Mucosa of descending colon (tissue), 3 donors: ENCODE measurements at regions not wholly inside any gene's neighbourhood (a gene's known extent, or its start where the extent isn't known, plus 50 kb on each side); places are given as distances from the start of the nearest gene placed in this dataset.

Experiments
- ATAC-seq: fragments of 200-7000 bp; cut with Tn5 transposase; one replicate; pipeline ENCODE4 v1.9.1; 2020; ENCODE audit warnings: mild to moderate bottlenecking, moderate library complexity
- DNase-seq, 3 donors: peaks; one replicate each; pipeline ENCODE4 v3.0.0-alpha.2; 2020
- H3K36me3 ChIP-seq: fragments of 200-600 bp; one replicate; pipeline ENCODE4 v1.8.0; 2021; ENCODE audit warnings: low read depth, mild to moderate bottlenecking
- H3K4me1 ChIP-seq: fragments of 200-600 bp; one replicate; pipeline ENCODE4 v1.8.0; 2021; ENCODE audit warnings: low read depth, mild to moderate bottlenecking
- H3K4me3 ChIP-seq: fragments of 200-600 bp; one replicate; pipeline ENCODE4 v1.8.0; 2021; ENCODE audit warnings: mild to moderate bottlenecking
- H3K9me3 ChIP-seq: fragments of 200-600 bp; one replicate; pipeline ENCODE4 v1.8.0; 2021; ENCODE audit warnings: mild to moderate bottlenecking
- intact Hi-C, 2 donors: fragments of 100-400 bp; cut with DNase I in 1 of 2; cut with micrococcal nuclease in 1 of 2; formaldehyde crosslinking; loops; one replicate each; pipeline versions ENCODE4 v1.11.0 to v1.11.1; 2022; cut with DNase I, micrococcal nuclease
- TF ChIP-seq, protein P1 (sequence below): fragments of 200-600 bp; IDR thresholded peaks from one replicate; pipeline ENCODE4 v1.8.0; 2022; ENCODE audit warnings: antibody characterized with exemption, mild to moderate bottlenecking
- donor health status: DM: no; HTN: no; CAD: no; lungs with moderate emphysema.
- donor health status: DM: no; HTN: no; CAD: no.
- donor health status: DM: no; HTN: yes; CAD: no.

- Histone ChIP-seq H3K9me3 (no peaks in the 10 kb centered on the region), H3K4me1 (no peaks in the 10 kb centered on the region), H3K4me3 (no peak overlapping the region), H3K36me3 (no peaks in the 10 kb centered on the region)
- DNase-seq = no peak
- no peak for ATAC-seq
- TF ChIP-seq, protein P1, sequence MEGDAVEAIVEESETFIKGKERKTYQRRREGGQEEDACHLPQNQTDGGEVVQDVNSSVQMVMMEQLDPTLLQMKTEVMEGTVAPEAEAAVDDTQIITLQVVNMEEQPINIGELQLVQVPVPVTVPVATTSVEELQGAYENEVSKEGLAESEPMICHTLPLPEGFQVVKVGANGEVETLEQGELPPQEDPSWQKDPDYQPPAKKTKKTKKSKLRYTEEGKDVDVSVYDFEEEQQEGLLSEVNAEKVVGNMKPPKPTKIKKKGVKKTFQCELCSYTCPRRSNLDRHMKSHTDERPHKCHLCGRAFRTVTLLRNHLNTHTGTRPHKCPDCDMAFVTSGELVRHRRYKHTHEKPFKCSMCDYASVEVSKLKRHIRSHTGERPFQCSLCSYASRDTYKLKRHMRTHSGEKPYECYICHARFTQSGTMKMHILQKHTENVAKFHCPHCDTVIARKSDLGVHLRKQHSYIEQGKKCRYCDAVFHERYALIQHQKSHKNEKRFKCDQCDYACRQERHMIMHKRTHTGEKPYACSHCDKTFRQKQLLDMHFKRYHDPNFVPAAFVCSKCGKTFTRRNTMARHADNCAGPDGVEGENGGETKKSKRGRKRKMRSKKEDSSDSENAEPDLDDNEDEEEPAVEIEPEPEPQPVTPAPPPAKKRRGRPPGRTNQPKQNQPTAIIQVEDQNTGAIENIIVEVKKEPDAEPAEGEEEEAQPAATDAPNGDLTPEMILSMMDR = no peak
- intact Hi-C loops = no loop called here
These were observed 94.8 kb downstream of the CPN2 start for GRCh38 chr3:194256040-194256945.

GRCh38 chr3:194257151-194257621 is 93.9 kb downstream of the CPN2 start:
- ATAC-seq (no peak), DNase-seq (no peak)
- intact Hi-C loops = no loop called here
- H3K4me1 ChIP-seq = no peaks in the 10 kb centered on the region
- TF ChIP-seq, protein P1 = no peak
- H3K4me3 ChIP-seq = no peak overlapping the region
- H3K9me3 ChIP-seq = no peaks in the 10 kb centered on the region
- H3K36me3 ChIP-seq = no peaks in the 10 kb centered on the region

- ATAC-seq (no peak), DNase-seq (no peak)
- no peaks in the 10 kb centered on the region for H3K36me3 ChIP-seq
- H3K4me3 ChIP-seq = no peak overlapping the region
- no peaks in the 10 kb centered on the region for H3K9me3 ChIP-seq
- H3K4me1 ChIP-seq = no peaks in the 10 kb centered on the region
- TF ChIP-seq, protein P1 = no peak
- intact Hi-C loops = no loop called here
These were observed 93.0 kb downstream of the CPN2 start for GRCh38 chr3:194257916-194258668.

DNA sequence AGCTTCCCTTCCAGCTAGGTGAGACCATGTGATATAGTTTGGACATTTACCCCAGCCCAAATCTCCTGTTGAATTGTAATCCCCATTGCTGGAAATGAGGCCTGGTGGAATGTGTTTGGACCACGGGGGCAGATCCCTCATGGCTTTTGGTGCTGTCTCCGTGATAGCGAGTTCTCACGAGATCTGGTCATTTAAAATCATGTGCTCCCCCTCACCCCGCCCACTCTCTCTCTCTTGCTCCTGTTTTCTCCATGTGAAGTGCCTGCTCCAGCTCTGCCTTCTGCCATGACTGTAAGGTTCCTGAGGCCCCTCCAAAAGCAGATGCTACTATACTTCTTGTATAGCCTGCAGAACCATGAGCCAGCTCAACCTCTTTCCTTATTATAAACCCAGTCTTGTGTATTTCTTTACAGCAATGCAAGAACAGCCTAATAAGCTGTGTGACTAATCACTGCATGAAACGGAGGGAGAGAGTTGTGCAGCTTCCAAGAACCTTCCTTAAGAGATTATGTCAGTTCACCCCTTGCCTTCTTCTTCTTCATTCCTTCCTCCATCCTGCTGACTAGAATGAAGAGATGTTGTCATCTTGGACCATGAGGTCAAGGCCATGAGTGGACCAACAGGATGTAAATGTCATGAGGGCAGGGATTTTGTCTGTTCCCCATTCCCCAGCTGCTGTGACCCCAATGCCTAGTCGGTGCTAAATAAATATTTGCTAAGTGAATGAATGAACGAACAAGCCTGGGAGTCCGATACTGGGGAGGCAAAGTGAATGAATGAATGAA is 91.0 kb downstream of the CPN2 start:
- no peak overlapping the region for H3K4me3 ChIP-seq
- ATAC-seq (no peak), DNase-seq (no peak)
- H3K4me1 ChIP-seq = no peaks in the 10 kb centered on the region
- no peaks in the 10 kb centered on the region for H3K36me3 ChIP-seq
- TF ChIP-seq, protein P1 = no peak
- H3K9me3 ChIP-seq = no peaks in the 10 kb centered on the region
- intact Hi-C loops = no loop called here

GRCh38 chr3:194261581-194262063 is 89.5 kb downstream of the CPN2 start:
- Histone ChIP-seq H3K4me3 (no peak overlapping the region), H3K4me1 (no peaks in the 10 kb centered on the region), H3K36me3 (no peaks in the 10 kb centered on the region), H3K9me3 (no peaks in the 10 kb centered on the region)
- no peak for DNase-seq
- intact Hi-C loops = no loop called here
- no peak for ATAC-seq
- TF ChIP-seq, protein P1 = no peak
